Skeletal muscle satellite cell (primary cell): ENCODE measurements at regions not wholly inside any gene's neighbourhood (a gene's known extent, or its start where the extent isn't known, plus 50 kb on each side); places are given as distances from the start of the nearest gene placed in this dataset.

Experiments
- H3K27me3 ChIP-seq: 2 replicates; pipeline ENCODE4 v1.7.0; 2013; ENCODE audit warnings: low read length; ENCODE audit not compliant: control insufficient read depth, insufficient read depth
- H3K36me3 ChIP-seq: 2 replicates; pipeline ENCODE4 v1.7.0; 2013; ENCODE audit warnings: mild to moderate bottlenecking, control low read depth, low read length; ENCODE audit not compliant: insufficient read depth
- H3K4me1 ChIP-seq: 2 replicates; pipeline ENCODE4 v1.7.0; 2013; ENCODE audit warnings: low read length; ENCODE audit not compliant: control insufficient read depth, insufficient read depth
- H3K4me2 ChIP-seq: 2 replicates; pipeline ENCODE4 v1.7.0; 2013; ENCODE audit warnings: mild to moderate bottlenecking, low read length
- H3K4me3 ChIP-seq: 2 replicates; pipeline ENCODE4 v1.7.0; 2013; ENCODE audit warnings: low read length
- H3K9ac ChIP-seq: 2 replicates; pipeline ENCODE4 v1.7.0; 2013; ENCODE audit warnings: mild to moderate bottlenecking, low read depth, low read length, moderate library complexity
- H3K9me3 ChIP-seq: replicated peaks from 2 replicates; pipeline ENCODE4 v1.7.0; 2013; ENCODE audit warnings: mild to moderate bottlenecking, control low read depth, low read length

DNA sequence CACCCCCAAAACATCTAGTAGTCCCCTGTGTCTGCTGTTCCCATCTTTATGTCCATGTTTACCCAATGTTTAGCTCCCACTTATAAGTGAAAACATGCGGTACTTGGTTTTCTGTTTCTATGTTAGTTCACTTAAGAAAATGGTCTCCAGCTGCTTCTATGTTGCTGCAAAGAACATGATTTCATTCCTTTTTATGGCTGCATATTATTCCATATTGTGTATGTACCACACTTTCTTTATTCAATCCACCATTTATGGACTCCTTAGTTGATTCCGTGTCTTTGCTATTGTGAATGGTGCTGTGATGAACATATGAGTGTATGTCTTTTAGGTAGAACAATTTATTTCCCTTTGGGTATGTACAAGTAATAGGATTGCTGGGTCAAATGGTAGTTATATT is 51.2 kb downstream of the GRK7 start:
- no peak overlapping the region for H3K4me3 ChIP-seq
- H3K4me2 ChIP-seq: no peak overlapping the region
- no peaks in the 10 kb centered on the region for H3K36me3 ChIP-seq
- H3K9ac ChIP-seq: no peak overlapping the region
- no peaks in the 10 kb centered on the region for H3K9me3 ChIP-seq
- H3K4me1 ChIP-seq: no peaks in the 10 kb centered on the region
- H3K27me3 ChIP-seq: peaks cover 6% of the 10 kb centered on the region

- H3K9ac ChIP-seq: no peak overlapping the region
- H3K4me3 ChIP-seq: no peak overlapping the region
- H3K9me3 ChIP-seq: no peaks in the 10 kb centered on the region
- H3K4me1 ChIP-seq: no peaks in the 10 kb centered on the region
- no peak overlapping the region for H3K4me2 ChIP-seq
- H3K36me3 ChIP-seq: no peaks in the 10 kb centered on the region
- H3K27me3 ChIP-seq: peaks cover 6% of the 10 kb centered on the region
Observed at GRCh38 chr3:141815667-141816066, 52.5 kb downstream of the GRK7 start.

DNA sequence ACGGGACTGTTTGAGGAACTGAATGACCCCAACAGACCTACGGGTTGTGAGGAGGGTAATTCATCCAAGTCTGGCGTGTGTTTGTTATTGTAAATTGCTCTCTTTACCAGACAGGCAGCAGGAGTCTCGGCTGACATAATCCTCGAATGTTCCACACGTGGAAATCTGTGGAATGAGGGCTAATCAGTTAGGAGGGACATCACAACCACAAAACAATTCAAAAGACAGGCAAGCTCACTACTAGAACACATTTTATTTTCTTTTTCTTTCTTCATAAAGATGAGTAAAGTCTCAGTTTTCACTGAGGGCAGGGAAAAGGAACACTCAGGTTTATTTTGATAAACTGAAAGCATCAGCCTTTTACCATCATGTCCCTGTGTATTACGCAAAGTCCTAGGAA is 53.8 kb downstream of the GRK7 start:
- Histone ChIP-seq H3K36me3 (no peaks in the 10 kb centered on the region), H3K9ac (no peak overlapping the region), H3K4me2 (peak overlapping the region; percentile 36), H3K27me3 (peaks cover 6% of the 10 kb centered on the region), H3K4me3 (no peak overlapping the region), H3K4me1 (no peaks in the 10 kb centered on the region), H3K9me3 (no peaks in the 10 kb centered on the region)

- H3K9ac ChIP-seq: no peak overlapping the region
- H3K36me3 ChIP-seq: no peaks in the 10 kb centered on the region
- no peak overlapping the region for H3K4me3 ChIP-seq
- peaks cover 6% of the 10 kb centered on the region for H3K4me1 ChIP-seq
- H3K9me3 ChIP-seq: no peaks in the 10 kb centered on the region
- no peaks in the 10 kb centered on the region for H3K27me3 ChIP-seq
- no peak overlapping the region for H3K4me2 ChIP-seq
Observed at GRCh38 chr3:141825216-141826011, 51.0 kb upstream of the ATP1B3 start.
